ENCODE measurements at regions not wholly inside any gene's neighbourhood (a gene's known extent, or its start where the extent isn't known, plus 50 kb on each side); places are given as distances from the start of the nearest gene placed in this dataset.

GRCh38 chr18:39911716-39912115, 2043.3 kb upstream of the PIK3C3 start:
- DNase-seq = no peak

GRCh38 chr18:39909706-39910105, 2045.3 kb upstream of the PIK3C3 start:
- DNase-seq = no peak

- no peak for DNase-seq
Observed at GRCh38 chr18:39886136-39886535, 2068.9 kb upstream of the PIK3C3 start.

- no peak for DNase-seq
Observed at GRCh38 chr18:39872651-39873050, 2082.4 kb upstream of the PIK3C3 start.

GRCh38 chr18:39871961-39872360, 2083.1 kb upstream of the PIK3C3 start:
- no peak for DNase-seq

- no peak for DNase-seq
Observed at GRCh38 chr18:39870591-39870990, 2084.4 kb upstream of the PIK3C3 start.

- DNase-seq = no peak
Observed at GRCh38 chr18:39863916-39864315, 2091.1 kb upstream of the PIK3C3 start.

- no peak for DNase-seq
Observed at GRCh38 chr18:39862341-39862740, 2092.7 kb upstream of the PIK3C3 start.

GRCh38 chr18:39854291-39854690, 2100.7 kb upstream of the PIK3C3 start:
- DNase-seq = no peak

GRCh38 chr18:39846265-39846664, 2108.8 kb upstream of the PIK3C3 start:
- DNase-seq = no peak

- no peak for DNase-seq
Observed at GRCh38 chr18:39845631-39846030, 2109.4 kb upstream of the PIK3C3 start.

- no peak for DNase-seq
Observed at GRCh38 chr18:39845106-39845505, 2109.9 kb upstream of the PIK3C3 start.

- DNase-seq = no peak
Observed at GRCh38 chr18:39843546-39843945, 2111.5 kb upstream of the PIK3C3 start.

GRCh38 chr18:39842366-39842914, 2112.6 kb upstream of the PIK3C3 start:
- no peak for DNase-seq

- no peak for DNase-seq
Observed at GRCh38 chr18:39841482-39842365, 2113.3 kb upstream of the PIK3C3 start.

GRCh38 chr18:39840856-39841481, 2114.1 kb upstream of the PIK3C3 start:
- DNase-seq = no peak

GRCh38 chr18:39840406-39840805, 2114.6 kb upstream of the PIK3C3 start:
- DNase-seq = no peak

- DNase-seq = no peak
Observed at GRCh38 chr18:39839782-39840181, 2115.3 kb upstream of the PIK3C3 start.

GRCh38 chr18:39838831-39839230, 2116.2 kb upstream of the PIK3C3 start:
- no peak for DNase-seq

- no peak for DNase-seq
Observed at GRCh38 chr18:39835303-39836030, 2119.6 kb upstream of the PIK3C3 start.

GRCh38 chr18:39834636-39835035, 2120.4 kb upstream of the PIK3C3 start:
- no peak for DNase-seq

- no peak for DNase-seq
Observed at GRCh38 chr18:39825485-39826150, 2129.4 kb upstream of the PIK3C3 start.

- DNase-seq = no peak
Observed at GRCh38 chr18:39806525-39806924, 2148.5 kb upstream of the PIK3C3 start.

Measured in T1000 (cell line).